HG02588 (cell line): ENCODE measurements at regions not wholly inside any gene's neighbourhood (a gene's known extent, or its start where the extent isn't known, plus 50 kb on each side); places are given as distances from the start of the nearest gene placed in this dataset.

Experiments used
- ATAC-seq: cut with Tn5 transposase; IDR thresholded peaks from one replicate; pipeline ENCODE4 v1.9.1; 2021; ENCODE audit warnings: mild to moderate bottlenecking, moderate library complexity; ENCODE audit not compliant: unreplicated experiment

GRCh38 chr4:74610491-74610890 is 165.6 kb downstream of the AREG start:
- no peak for ATAC-seq

DNA sequence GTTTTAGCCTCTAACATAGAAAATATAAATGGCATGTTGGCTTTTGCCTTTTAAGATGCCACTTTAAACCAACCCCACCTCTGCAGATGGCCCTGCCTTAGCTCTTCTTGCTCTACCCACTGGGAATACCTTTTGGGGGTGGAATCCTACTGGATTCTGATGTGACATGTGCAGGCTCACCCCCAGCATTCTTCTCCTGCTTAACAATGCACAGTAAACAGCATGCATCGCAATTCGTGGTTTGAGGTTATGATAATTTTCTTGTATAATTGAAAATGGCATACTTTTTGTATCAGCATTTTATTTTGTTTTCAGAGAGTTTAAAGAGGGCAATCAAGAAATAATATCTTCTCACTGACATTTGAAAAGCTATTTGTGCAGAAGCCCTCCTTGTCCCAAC is 167.9 kb downstream of the AREG start:
- ATAC-seq = no peak

- no peak for ATAC-seq
Observed at GRCh38 chr4:74613266-74613665, 168.3 kb downstream of the AREG start.

DNA sequence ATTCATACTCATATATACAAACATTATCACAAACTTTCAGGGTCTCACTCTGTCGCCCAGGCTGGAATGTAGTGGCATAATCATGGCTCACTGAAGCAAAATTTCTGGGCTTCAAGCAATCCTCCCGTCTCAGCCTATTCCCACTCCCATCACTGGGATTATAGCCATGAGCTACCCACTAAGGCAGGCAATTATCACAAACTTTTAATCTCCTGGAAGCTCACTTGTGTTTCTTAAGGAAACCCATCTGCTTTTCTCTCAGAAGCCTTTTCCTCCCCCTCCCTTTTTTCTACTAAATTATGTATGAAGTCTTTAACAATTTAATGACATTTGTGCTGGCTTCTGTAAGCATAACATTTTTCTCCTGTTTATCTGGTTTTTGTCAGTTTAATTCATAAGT is 170.5 kb downstream of the AREG start:
- ATAC-seq = no peak

GRCh38 chr4:74618166-74618565 is 173.2 kb downstream of the AREG start:
- ATAC-seq = no peak

DNA sequence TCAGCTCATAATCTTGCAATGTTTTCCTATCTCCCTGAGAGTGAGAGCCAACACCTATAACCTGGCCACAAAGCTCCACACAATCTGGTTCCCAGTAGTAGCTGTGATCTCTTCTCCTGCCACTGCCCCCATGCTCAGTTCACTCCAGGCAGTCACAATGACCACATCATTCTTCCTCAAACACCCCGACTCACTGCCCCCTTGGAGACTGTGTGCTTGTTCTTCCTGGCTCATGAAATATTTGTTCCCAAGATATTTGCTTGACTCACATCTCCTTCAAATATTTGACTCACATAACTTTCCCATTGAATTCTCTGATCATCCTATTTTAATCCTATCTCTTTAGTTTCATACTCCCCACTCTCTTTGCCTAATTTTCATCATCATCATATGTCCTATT is 173.7 kb downstream of the AREG start:
- ATAC-seq = no peak

GRCh38 chr4:74619931-74620702 is 174.2 kb downstream of the BTC start:
- ATAC-seq = no peak

GRCh38 chr4:74621616-74622015 is 172.7 kb downstream of the BTC start:
- ATAC-seq = no peak

DNA sequence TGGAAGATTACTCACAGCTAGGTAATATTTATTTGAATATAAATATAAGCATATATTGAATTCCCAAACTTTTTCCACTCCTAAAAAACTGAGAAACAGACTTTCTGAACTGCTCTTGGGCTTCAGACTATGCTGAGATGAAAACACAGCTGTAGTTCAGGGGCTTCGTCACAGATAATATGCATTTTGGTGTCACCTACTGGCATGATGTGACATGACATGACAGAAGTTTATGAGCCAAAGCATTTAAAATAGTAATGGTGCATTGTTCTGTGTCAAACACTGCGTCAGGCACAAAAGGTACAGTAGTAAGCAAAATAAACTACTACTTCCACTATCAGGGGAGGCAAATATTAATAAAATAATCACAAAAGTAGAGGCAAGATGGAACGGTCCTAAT is 171.3 kb downstream of the BTC start:
- no peak for ATAC-seq

DNA sequence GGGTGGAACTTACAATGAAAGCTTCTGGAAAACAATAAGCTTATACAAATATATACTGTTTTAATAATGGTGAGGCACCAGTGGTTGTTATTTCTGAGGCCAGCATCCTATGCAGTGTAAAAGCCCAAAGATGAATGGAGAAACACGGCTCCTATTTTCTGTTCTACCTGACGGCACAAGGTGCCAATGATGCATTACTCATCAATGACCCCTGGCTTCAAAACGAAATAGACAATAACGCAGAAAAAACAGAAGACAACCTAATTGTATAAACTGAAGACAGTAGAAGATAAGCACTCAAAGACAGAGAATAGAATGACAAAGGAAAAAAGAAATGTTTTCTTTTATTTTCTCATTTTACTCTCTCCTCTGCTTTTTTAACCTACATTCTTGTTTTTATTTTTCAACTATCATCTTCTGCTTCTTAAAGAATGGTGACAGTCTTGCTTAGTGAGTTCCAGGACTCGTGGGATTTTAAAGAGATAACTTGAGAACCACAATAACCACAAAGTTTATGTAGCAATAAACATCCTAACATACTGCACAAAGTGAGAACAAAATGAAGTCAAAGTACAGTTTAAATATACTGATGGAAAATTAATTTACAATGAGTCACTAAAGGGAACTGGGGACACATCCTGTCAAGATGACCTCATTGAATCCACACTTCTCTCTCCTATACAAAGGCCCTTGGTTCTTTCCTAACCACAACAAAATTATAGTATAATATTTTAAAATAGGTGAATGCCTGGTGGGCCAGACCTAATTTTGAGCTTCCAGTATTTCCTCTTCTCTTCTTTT is 169.8 kb downstream of the BTC start:
- ATAC-seq = no peak

GRCh38 chr4:74625981-74626380 is 168.3 kb downstream of the BTC start:
- ATAC-seq = no peak

GRCh38 chr4:74627093-74627492 is 167.2 kb downstream of the BTC start:
- no peak for ATAC-seq

DNA sequence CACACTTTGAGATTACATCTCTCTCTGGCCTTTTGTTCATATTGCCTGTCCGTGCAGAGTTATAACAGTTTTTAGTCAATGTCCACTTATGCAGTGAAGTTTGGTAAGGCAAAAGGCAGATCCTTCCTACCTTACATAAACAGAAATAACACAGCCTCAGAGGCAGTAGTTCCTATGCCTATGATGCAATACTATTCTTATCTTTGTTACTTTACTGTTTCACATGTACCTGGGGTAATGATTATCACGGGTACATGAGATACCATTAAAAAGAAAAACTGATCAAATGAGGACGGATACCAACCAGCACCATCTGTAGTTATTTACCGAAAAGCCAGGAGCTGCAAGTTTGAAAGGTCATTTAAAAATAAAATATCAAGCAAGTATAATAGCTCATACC is 166.8 kb downstream of the BTC start:
- no peak for ATAC-seq

GRCh38 chr4:74628852-74629620 is 165.3 kb downstream of the BTC start:
- no peak for ATAC-seq

- ATAC-seq = no peak
Observed at GRCh38 chr4:74630551-74630950, 163.8 kb downstream of the BTC start.

DNA sequence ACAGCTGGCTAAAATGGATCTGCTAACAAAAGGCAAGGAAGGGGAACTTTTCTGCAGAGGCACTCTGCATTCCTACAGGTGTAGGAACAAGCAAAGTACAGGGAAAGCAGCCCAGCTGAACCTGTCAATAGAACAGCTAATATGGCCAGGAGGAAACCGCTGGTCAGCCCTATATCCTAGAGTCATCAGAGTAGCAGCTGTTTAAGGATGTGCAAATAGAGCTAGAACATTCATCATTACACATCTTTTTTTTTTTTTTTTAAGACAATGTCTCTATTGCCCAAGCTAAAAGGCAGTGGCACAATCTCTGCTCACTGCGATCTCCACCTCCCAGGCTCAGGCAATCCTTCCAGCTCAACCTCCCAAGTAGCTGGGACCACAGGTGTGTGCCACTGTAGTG is 163.0 kb downstream of the BTC start:
- ATAC-seq = no peak

GRCh38 chr4:74631988-74632387 is 162.3 kb downstream of the BTC start:
- no peak for ATAC-seq

GRCh38 chr4:74632634-74633033 is 161.7 kb downstream of the BTC start:
- no peak for ATAC-seq

GRCh38 chr4:74635074-74635473 is 159.2 kb downstream of the BTC start:
- ATAC-seq = no peak

GRCh38 chr4:74635490-74636123 is 158.7 kb downstream of the BTC start:
- ATAC-seq = no peak

- ATAC-seq = no peak
Observed at GRCh38 chr4:74638001-74638400, 156.3 kb downstream of the BTC start.
